Fibroblast of lung (primary cell): ENCODE measurements at regions not wholly inside any gene's neighbourhood (a gene's known extent, or its start where the extent isn't known, plus 50 kb on each side); places are given as distances from the start of the nearest gene placed in this dataset.

Experiments
- DNase-seq, 2 donors: peaks; one replicate each; pipeline versions ENCODE4 v3.0.0 to v3.0.0-alpha.2; 2010; ENCODE audit warnings: low read depth in 2 of 2
- H2AFZ ChIP-seq: 2 replicates; pipeline ENCODE4 v1.5.1; 2012; ENCODE audit warnings: low read length, control low read depth, inconsistent platforms
- H3K27ac ChIP-seq: 2 replicates; pipeline ENCODE4 v1.5.1; 2011; ENCODE audit warnings: low read length, control low read depth; ENCODE audit not compliant: insufficient read depth
- H3K27me3 ChIP-seq: 2 replicates; pipeline ENCODE4 v1.5.1; 2011; ENCODE audit warnings: mild to moderate bottlenecking, low read length; ENCODE audit not compliant: control insufficient read depth, insufficient read depth
- H3K36me3 ChIP-seq: 2 replicates; pipeline ENCODE4 v1.5.1; 2011; ENCODE audit warnings: low read length; ENCODE audit not compliant: control insufficient read depth, insufficient read depth
- H3K4me1 ChIP-seq: 2 replicates; pipeline ENCODE4 v1.5.1; 2011; ENCODE audit warnings: low read length; ENCODE audit not compliant: control insufficient read depth, insufficient read depth; ENCODE audit errors: extremely low read depth
- H3K4me2 ChIP-seq: 2 replicates; pipeline ENCODE4 v1.5.1; 2011; ENCODE audit warnings: low read length, control low read depth; ENCODE audit not compliant: insufficient read depth; ENCODE audit errors: extremely low read depth
- H3K4me3 ChIP-seq, 4 experiments: fragments of 200-600 bp in 1 of 4; sonication (generic) in 1 of 4; replicated peaks in 1 of 4; 2 replicates each; pipeline ENCODE4 v1.5.1; 2011 to 2016; ENCODE audit warnings: low read length in 4 of 4, low read depth in 3 of 4, mild to moderate bottlenecking in 3 of 4, control low read depth in 2 of 4, inconsistent platforms in 1 of 4, mixed read lengths in 1 of 4; ENCODE audit not compliant: insufficient read depth in 1 of 4; ENCODE audit errors: control extremely low read depth in 1 of 4
- H3K79me2 ChIP-seq: 2 replicates; pipeline ENCODE4 v1.5.1; 2012; ENCODE audit warnings: mild to moderate bottlenecking, low read length, inconsistent platforms; ENCODE audit not compliant: control insufficient read depth, insufficient read depth
- H3K9ac ChIP-seq: 2 replicates; pipeline ENCODE4 v1.5.1; 2011; ENCODE audit warnings: mild to moderate bottlenecking, low read length, control low read depth; ENCODE audit not compliant: insufficient read depth
- H3K9me3 ChIP-seq: 2 replicates; pipeline ENCODE4 v1.5.1; 2012; ENCODE audit warnings: low read depth, low read length; ENCODE audit not compliant: control insufficient read depth, insufficient read depth
- H4K20me1 ChIP-seq: 2 replicates; pipeline ENCODE4 v1.5.1; 2011; ENCODE audit warnings: low read length; ENCODE audit not compliant: control insufficient read depth, insufficient read depth; ENCODE audit errors: extremely low read depth
- EZH2 ChIP-seq: IDR thresholded peaks from 2 replicates; pipeline ENCODE4 v1.5.1; 2012; ENCODE audit warnings: low read length, control low read depth, mild to moderate bottlenecking; ENCODE audit errors: missing control alignments
- TF ChIP-seq, protein P1 (sequence below), 2 donors: IDR thresholded peaks in 1 of 2; conservative IDR thresholded peaks in 1 of 2; 1 replicate in 1 of 2; 2 replicates in 1 of 2; pipeline ENCODE4 v1.5.1; 2011 to 2012; ENCODE audit warnings: low read length in 2 of 2, control low read depth in 1 of 2, inconsistent platforms in 1 of 2, low read depth in 1 of 2, mild to moderate bottlenecking in 1 of 2

DNA sequence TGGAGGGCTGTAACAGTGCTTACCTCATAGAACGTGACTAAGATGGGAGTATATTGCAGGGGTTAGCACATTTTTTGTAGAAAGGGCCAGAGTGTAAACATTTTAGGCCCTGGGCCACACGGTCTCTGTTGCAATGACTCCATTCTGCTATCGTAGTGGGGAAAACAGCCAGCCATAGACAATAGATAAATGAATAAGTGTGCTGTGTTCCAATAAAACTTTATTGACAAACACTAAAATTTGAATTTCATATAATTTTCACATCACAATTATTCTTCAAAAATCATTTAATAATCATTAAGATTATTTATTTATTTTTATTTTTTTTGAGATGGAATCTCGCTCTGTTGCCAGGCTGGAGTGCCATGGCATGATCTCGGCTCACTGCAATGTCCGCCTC, 478.6 kb downstream of the SHQ1 start:
- peaks cover 2% of the 10 kb centered on the region for H4K20me1 ChIP-seq
- no peak for DNase-seq
- H3K4me1 ChIP-seq: no peaks in the 10 kb centered on the region
- no peaks in the 10 kb centered on the region for H3K9me3 ChIP-seq
- H3K4me2 ChIP-seq: no peak overlapping the region
- H3K79me2 ChIP-seq: no peaks in the 10 kb centered on the region
- no peak overlapping the region for H3K4me3 ChIP-seq
- H3K36me3 ChIP-seq: no peaks in the 10 kb centered on the region
- no peaks in the 10 kb centered on the region for H3K27me3 ChIP-seq
- no peak overlapping the region for H3K9ac ChIP-seq
- no peak overlapping the region for H2AFZ ChIP-seq
- TF ChIP-seq, protein P1, sequence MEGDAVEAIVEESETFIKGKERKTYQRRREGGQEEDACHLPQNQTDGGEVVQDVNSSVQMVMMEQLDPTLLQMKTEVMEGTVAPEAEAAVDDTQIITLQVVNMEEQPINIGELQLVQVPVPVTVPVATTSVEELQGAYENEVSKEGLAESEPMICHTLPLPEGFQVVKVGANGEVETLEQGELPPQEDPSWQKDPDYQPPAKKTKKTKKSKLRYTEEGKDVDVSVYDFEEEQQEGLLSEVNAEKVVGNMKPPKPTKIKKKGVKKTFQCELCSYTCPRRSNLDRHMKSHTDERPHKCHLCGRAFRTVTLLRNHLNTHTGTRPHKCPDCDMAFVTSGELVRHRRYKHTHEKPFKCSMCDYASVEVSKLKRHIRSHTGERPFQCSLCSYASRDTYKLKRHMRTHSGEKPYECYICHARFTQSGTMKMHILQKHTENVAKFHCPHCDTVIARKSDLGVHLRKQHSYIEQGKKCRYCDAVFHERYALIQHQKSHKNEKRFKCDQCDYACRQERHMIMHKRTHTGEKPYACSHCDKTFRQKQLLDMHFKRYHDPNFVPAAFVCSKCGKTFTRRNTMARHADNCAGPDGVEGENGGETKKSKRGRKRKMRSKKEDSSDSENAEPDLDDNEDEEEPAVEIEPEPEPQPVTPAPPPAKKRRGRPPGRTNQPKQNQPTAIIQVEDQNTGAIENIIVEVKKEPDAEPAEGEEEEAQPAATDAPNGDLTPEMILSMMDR (conservative IDR thresholded peaks at IDR 0.05 in 1 of 2, IDR thresholded peaks at IDR 0.05 in 1 of 2; ENCODE audit: low read depth in 1 of 2, low read length in 2 of 2): no peak
- no peak for TF ChIP-seq EZH2
- H3K27ac ChIP-seq: no peak overlapping the region

DNA sequence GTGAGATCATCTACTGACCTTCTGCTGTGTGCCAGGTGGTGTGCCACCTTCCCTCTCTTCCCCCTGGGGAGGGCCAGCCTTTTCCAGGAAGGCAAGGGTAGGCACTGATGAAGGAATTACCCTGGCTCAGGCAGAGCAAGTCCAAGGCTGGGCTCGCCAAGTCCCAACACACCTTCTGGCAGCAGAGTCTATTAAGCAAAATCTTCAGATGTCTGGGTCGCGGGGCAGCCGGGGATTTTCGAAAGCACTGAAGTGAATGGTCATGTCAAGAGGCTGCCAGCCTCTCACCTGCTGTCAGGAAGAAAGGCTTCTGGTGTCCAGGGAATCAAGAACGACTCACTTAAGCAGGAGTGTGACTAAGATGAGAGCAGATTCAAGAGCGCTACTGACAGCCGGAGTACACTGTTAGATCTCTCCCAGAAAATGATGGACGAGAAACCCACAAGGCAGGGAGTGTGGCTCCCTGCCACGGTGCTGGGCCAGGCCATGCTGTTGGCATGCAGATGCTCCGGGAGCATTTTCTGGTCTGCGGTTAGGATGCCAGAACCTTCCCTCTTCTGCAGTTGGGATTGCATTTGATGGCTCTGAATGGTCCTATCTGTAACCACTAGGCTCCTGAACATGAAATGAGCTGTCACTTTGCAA, 479.8 kb downstream of the SHQ1 start:
- Histone ChIP-seq H3K9me3 (no peaks in the 10 kb centered on the region), H3K27ac (no peak overlapping the region), H4K20me1 (peaks cover 2% of the 10 kb centered on the region), H3K4me3 (no peak overlapping the region), H3K9ac (no peak overlapping the region), H3K36me3 (no peaks in the 10 kb centered on the region), H3K4me1 (no peaks in the 10 kb centered on the region), H3K79me2 (no peaks in the 10 kb centered on the region), H3K4me2 (no peak overlapping the region), H2AFZ (no peak overlapping the region), H3K27me3 (no peaks in the 10 kb centered on the region)
- peak; percentile 34 to 59 for DNase-seq
- TF ChIP-seq, protein P1 (conservative IDR thresholded peaks at IDR 0.05 in 1 of 2, IDR thresholded peaks at IDR 0.05 in 1 of 2; ENCODE audit: low read depth in 1 of 2, low read length in 2 of 2): no peak
- TF ChIP-seq EZH2: no peak

DNA sequence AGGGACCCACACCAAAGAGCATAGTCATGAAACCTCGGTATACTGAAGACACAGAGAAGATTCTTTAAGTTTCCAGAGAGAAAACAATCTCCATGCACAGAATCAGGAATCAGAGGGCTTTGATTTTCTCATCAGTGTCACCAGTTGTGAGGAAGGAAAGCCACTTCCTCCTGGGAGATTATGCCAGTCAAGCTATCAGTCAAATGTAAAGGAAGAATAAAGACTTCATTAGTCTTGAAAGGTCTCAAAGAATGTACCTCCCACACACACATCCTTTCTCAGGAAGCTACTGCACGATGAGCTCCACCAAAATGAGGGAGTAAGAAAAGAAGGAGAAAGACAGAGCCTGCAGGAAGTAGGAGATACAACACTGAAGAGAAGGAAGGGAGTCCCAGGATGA, 486.3 kb downstream of the SHQ1 start:
- no peak overlapping the region for H3K9ac ChIP-seq
- no peak overlapping the region for H3K4me2 ChIP-seq
- H3K79me2 ChIP-seq: no peaks in the 10 kb centered on the region
- H2AFZ ChIP-seq: no peak overlapping the region
- TF ChIP-seq, protein P1 (conservative IDR thresholded peaks at IDR 0.05 in 1 of 2, IDR thresholded peaks at IDR 0.05 in 1 of 2; ENCODE audit: low read depth in 1 of 2, low read length in 2 of 2): no peak
- TF ChIP-seq EZH2: no peak
- no peak overlapping the region for H3K4me3 ChIP-seq
- H4K20me1 ChIP-seq: no peaks in the 10 kb centered on the region
- H3K27ac ChIP-seq: no peak overlapping the region
- no peak for DNase-seq
- H3K36me3 ChIP-seq: no peaks in the 10 kb centered on the region
- H3K27me3 ChIP-seq: peaks cover 4% of the 10 kb centered on the region
- no peaks in the 10 kb centered on the region for H3K9me3 ChIP-seq
- no peaks in the 10 kb centered on the region for H3K4me1 ChIP-seq
